Stimulated activated CD8-positive, alpha-beta memory T cell treated with anti-CD3 and anti-CD28 coated beads, Interleukin-4, amount 100 ng/mL, for 48 hours (primary cell): ENCODE measurements at regions not wholly inside any gene's neighbourhood (a gene's known extent, or its start where the extent isn't known, plus 50 kb on each side); places are given as distances from the start of the nearest gene placed in this dataset.
"Not testable (repeated sequence)": the region's sequence is repeated elsewhere in the genome, so short reads cannot be mapped to it uniquely, and the experiment has no call there.

ENCODE experiments used
- DNase-seq: peaks from one replicate; pipeline ENCODE4 v3.0.0-alpha.2; 2020

- no peak for DNase-seq
Observed at GRCh38 chr3:194249323-194250097, 101.6 kb downstream of the CPN2 start.

- DNase-seq, result no peak
Observed at GRCh38 chr3:194250098-194251002, 100.8 kb downstream of the CPN2 start.

GRCh38 chr3:194251007-194251406, 100.1 kb downstream of the CPN2 start:
- DNase-seq, result no peak

GRCh38 chr3:194251461-194251860, 99.7 kb downstream of the CPN2 start:
- DNase-seq, result no peak

GRCh38 chr3:194251891-194252560, 99.1 kb downstream of the CPN2 start:
- no peak for DNase-seq

GRCh38 chr3:194253270-194253669, 97.9 kb downstream of the CPN2 start:
- DNase-seq, result no peak

- DNase-seq, result no peak
Observed at GRCh38 chr3:194254040-194254439, 97.1 kb downstream of the CPN2 start.

GRCh38 chr3:194255252-194256039, 95.7 kb downstream of the CPN2 start:
- DNase-seq, result peak; percentile 66

- no peak for DNase-seq
Observed at GRCh38 chr3:194256040-194256945, 94.8 kb downstream of the CPN2 start.

- no peak for DNase-seq
Observed at GRCh38 chr3:194257151-194257621, 93.9 kb downstream of the CPN2 start.

- DNase-seq, result peak; percentile 14
Observed at GRCh38 chr3:194257916-194258668, 93.0 kb downstream of the CPN2 start.

GRCh38 chr3:194259982-194260766, 91.0 kb downstream of the CPN2 start:
- peak; percentile 9 for DNase-seq

- no peak for DNase-seq
Observed at GRCh38 chr3:194261581-194262063, 89.5 kb downstream of the CPN2 start.

GRCh38 chr3:194262176-194262924, 88.8 kb downstream of the CPN2 start:
- no peak for DNase-seq

- no peak for DNase-seq
Observed at GRCh38 chr3:194262925-194263305, 88.2 kb downstream of the CPN2 start.

GRCh38 chr3:194264631-194265504, 86.3 kb downstream of the CPN2 start:
- DNase-seq, result not testable (repeated sequence)

- DNase-seq, result no peak
Observed at GRCh38 chr3:194265505-194265892, 85.6 kb downstream of the CPN2 start.
